GM12878 (cell line): ENCODE measurements at regions not wholly inside any gene's neighbourhood (a gene's known extent, or its start where the extent isn't known, plus 50 kb on each side); places are given as distances from the start of the nearest gene placed in this dataset.

Experiments
- ATAC-seq: fragments of 200-7000 bp; cut with Tn5 transposase; 3 replicates; pipeline ENCODE4 v1.9.1; 2020; ENCODE audit warnings: mild to moderate bottlenecking, moderate library complexity
- BruUV-seq: library from RNA; stranded (reverse); fragments of 400-500 nt; replicated peaks from 2 replicates; lab custom pipeline; 2021; lab: Mats Ljungman, UMichigan
- CTCF ChIA-PET: fragments of 300-600 bp; sonication (Branson Sonifier 250); formaldehyde crosslinking; extraction: SDS; loops from one replicate; lab custom pipeline; 2021; ENCODE audit warnings: inconsistent platforms; lab: Yijun Ruan, JAX
- POLR2A ChIA-PET: fragments of 350-600 bp; formaldehyde crosslinking; extraction: SDS; loops from one replicate; lab custom pipeline; 2021; ENCODE audit warnings: inconsistent platforms; lab: Charles Lee
- RAD21 ChIA-PET: fragments of 300-600 bp; sonication (Branson Sonifier 250); formaldehyde crosslinking; loops from one replicate; lab custom pipeline; 2023; ENCODE audit warnings: antibody characterized with exemption; ENCODE audit not compliant: unreplicated experiment; lab: Charles Lee
- SMC1A ChIA-PET: fragments of 300-600 bp; sonication (Branson Sonifier 250); formaldehyde crosslinking; loops from one replicate; lab custom pipeline; 2023; ENCODE audit not compliant: unreplicated experiment, uncharacterized antibody; lab: Charles Lee
- DNase-seq: peaks from one replicate; pipeline ENCODE4 v3.0.0-alpha.2; 2011; ENCODE audit warnings: low read depth, low spot score
- FAIRE-seq: peaks from 3 replicates; lab custom pipeline; 2011; peaks lifted over from hg19 to GRCh38; lab: Jason Lieb, UNC
- H2AFZ ChIP-seq: 2 replicates; pipeline ENCODE4 v1.6.0; 2011; ENCODE audit warnings: low read depth, low read length, control low read depth; ENCODE audit not compliant: control insufficient read depth
- H3K27ac ChIP-seq: 2 replicates; pipeline ENCODE4 v1.5.1; 2011; ENCODE audit warnings: control low read depth; ENCODE audit not compliant: control insufficient read depth, insufficient read depth
- H3K27me3 ChIP-seq, 2 experiments: replicated peaks in 1 of 2; 2 replicates each; pipeline versions ENCODE4 v1.6.0 to v1.6.1; 2011; ENCODE audit warnings: low read length in 1 of 2; ENCODE audit not compliant: control insufficient read depth in 2 of 2, insufficient read depth in 2 of 2
- H3K36me3 ChIP-seq, 2 experiments: 2 replicates each; pipeline ENCODE4 v1.5.1; 2011; ENCODE audit warnings: low read length in 1 of 2; ENCODE audit not compliant: control insufficient read depth in 2 of 2, insufficient read depth in 2 of 2
- H3K4me1 ChIP-seq: 2 replicates; pipeline ENCODE4 v1.6.1; 2011; ENCODE audit warnings: mild to moderate bottlenecking, low read length, moderate library complexity, mixed read lengths; ENCODE audit not compliant: control insufficient read depth, insufficient read depth
- H3K4me2 ChIP-seq: 2 replicates; pipeline ENCODE4 v1.6.0; 2011; ENCODE audit warnings: control low read depth; ENCODE audit not compliant: control insufficient read depth, insufficient read depth
- H3K4me3 ChIP-seq: fragments of 200-600 bp; sonication (generic); 2 replicates; pipeline ENCODE4 v1.5.1; 2016
- H3K79me2 ChIP-seq: 2 replicates; pipeline ENCODE4 v1.6.0; 2011; ENCODE audit warnings: low read length; ENCODE audit not compliant: control insufficient read depth, insufficient read depth
- H3K9ac ChIP-seq: 2 replicates; pipeline ENCODE4 v1.8.0; 2011; ENCODE audit warnings: low read length, control low read depth, mixed read lengths; ENCODE audit not compliant: control insufficient read depth, insufficient read depth
- H3K9me3 ChIP-seq: replicated peaks from 3 replicates; pipeline ENCODE4 v1.5.1; 2011; ENCODE audit warnings: mild to moderate bottlenecking, low read length; ENCODE audit not compliant: control insufficient read depth, insufficient read depth
- H4K20me1 ChIP-seq: 2 replicates; pipeline ENCODE4 v1.6.0; 2011; ENCODE audit not compliant: control insufficient read depth, insufficient read depth
- CBFB ChIP-seq: IDR thresholded peaks from 2 replicates; pipeline ENCODE4 v1.6.1; 2016; ENCODE audit warnings: antibody characterized with exemption, low read depth
- E2F8 ChIP-seq: fragments of 450-650 bp; IDR thresholded peaks from 2 replicates; pipeline ENCODE4 v1.6.1; 2018; ENCODE audit warnings: mild to moderate bottlenecking, low read depth, moderate library complexity; ENCODE audit not compliant: partially characterized antibody
- FOXM1 ChIP-seq: IDR thresholded peaks from 2 replicates; pipeline ENCODE4 v1.6.1; 2012; ENCODE audit warnings: low read depth, mild to moderate bottlenecking, inconsistent platforms, low read length, moderate library complexity
- IKZF1 ChIP-seq: fragments of 450-650 bp; conservative IDR thresholded peaks from 2 replicates; pipeline ENCODE4 v1.6.1; 2017; ENCODE audit warnings: antibody characterized with exemption, mild to moderate bottlenecking
- NBN ChIP-seq: fragments of 450-650 bp; IDR thresholded peaks from 2 replicates; pipeline ENCODE4 v1.6.1; 2016
- SIN3A ChIP-seq: IDR thresholded peaks from 2 replicates; pipeline ENCODE4 v1.6.1; 2012; ENCODE audit warnings: low read depth, low read length, improper control_type of control experiment
- SREBF2 ChIP-seq: IDR thresholded peaks from 2 replicates; pipeline ENCODE4 v1.6.1; 2012; ENCODE audit warnings: mild to moderate bottlenecking, low read length
- SRF ChIP-seq, 2 experiments: IDR thresholded peaks; 2 replicates each; pipeline ENCODE4 v1.6.1; 2011; ENCODE audit warnings: low read depth in 2 of 2, low read length in 2 of 2, mild to moderate bottlenecking in 1 of 2, moderate library complexity in 1 of 2
- TCF12 ChIP-seq: IDR thresholded peaks from 2 replicates; pipeline ENCODE4 v1.6.1; 2011; ENCODE audit warnings: low read depth, mild to moderate bottlenecking, low read length
- WRNIP1 ChIP-seq: IDR thresholded peaks from 2 replicates; pipeline ENCODE4 v1.6.1; 2011; ENCODE audit warnings: low read depth, low read length, improper control_type of control experiment, borderline replicate concordance
- YY1 ChIP-seq: IDR thresholded peaks from 2 replicates; pipeline ENCODE4 v1.6.1; 2011; ENCODE audit warnings: low read depth, mild to moderate bottlenecking, low read length
- WGBS: methylation state at CpG from one replicate; pipeline ENCODE4 v1.1.6; 2016; ENCODE audit warnings: low lambda C conversion rate; ENCODE audit not compliant: insufficient replicate concordance, insufficient coverage; ENCODE audit errors: missing lambda C conversion rate; 5-methylcytosine and 5-hydroxymethylcytosine counted together
- in situ Hi-C: fragments of 300-500 bp; cut with MboI; formaldehyde crosslinking; loops from 9 replicates; pipeline ENCODE4 v1.14.3; 2018; ENCODE audit warnings: mixed read lengths
- intact Hi-C: fragments of 100-400 bp; cut with micrococcal nuclease; formaldehyde crosslinking; loops from one replicate; pipeline ENCODE4 v1.14.2; 2022; ENCODE audit not compliant: unreplicated experiment

GRCh38 chr14:103214461-103214958 is 91.2 kb downstream of the TNFAIP2 start (continued):
- TF ChIP-seq FOXM1 (no peak), NBN (no peak), TCF12 (no peak), YY1 (no peak), IKZF1 (no peak), CBFB (no peak), E2F8 (no peak)

GRCh38 chr14:103216399-103216798 is 93.1 kb downstream of the TNFAIP2 start:
- ATAC-seq (no peak), DNase-seq (no peak), FAIRE-seq (no peak)
- WGBS, result 40% methylated on average over 9 of the region's 10 CpGs
- ChIA-PET CTCF (no interaction called here), POLR2A (no interaction called here), SMC1A (no interaction called here)
- in situ Hi-C loops (no loop called here), intact Hi-C loops (no loop called here)
- Histone ChIP-seq H3K9me3 (no peaks in the 10 kb centered on the region), H3K27ac (no peak overlapping the region), H3K4me1 (no peaks in the 10 kb centered on the region), H2AFZ (no peak overlapping the region), H3K27me3 (no peaks in the 10 kb centered on the region; a peak in 2 of 4 replicates), H3K4me3 (no peak overlapping the region)
- no TSS peak for BruUV-seq
- TF ChIP-seq SRF (IDR thresholded peaks at IDR 0.05; ENCODE audit: low read depth in 2 of 2, low read length in 2 of 2), result no peak
- no peak for TF ChIP-seq SIN3A
- TF ChIP-seq WRNIP1, result no peak
- TF ChIP-seq SREBF2, result no peak
- TF ChIP-seq, all 136 proteins: peak for 0
- RAD21 ChIA-PET, result interaction anchor here (0.6 kb wide), 1 partner anchor 37 kb away, joined by 3 read pairs; no protein-coding TSS in a partner anchor
- Histone ChIP-seq H3K79me2 (no peaks in the 10 kb centered on the region), H3K9ac (no peak overlapping the region), H4K20me1 (no peaks in the 10 kb centered on the region), H3K36me3 (no peaks in the 10 kb centered on the region), H3K4me2 (no peak overlapping the region)
